ENCODE measurements at regions not wholly inside any gene's neighbourhood (a gene's known extent, or its start where the extent isn't known, plus 50 kb on each side); places are given as distances from the start of the nearest gene placed in this dataset.

GRCh38 chr15:99503411-99503810, 62.4 kb upstream of the MEF2A start:
- H3K27me3 ChIP-seq (ENCODE audit: control insufficient read depth, insufficient read depth, low read length): no peaks in the 10 kb centered on the region
- no peak for DNase-seq (ENCODE audit: low read depth)
- no peak overlapping the region for H3K4me3 ChIP-seq (ENCODE audit: low read depth, low read length)
- no peak for TF ChIP-seq CTCF (IDR thresholded peaks at IDR 0.05; ENCODE audit: insufficient read depth, low read length, poor library complexity, severe bottlenecking)
- H3K36me3 ChIP-seq (ENCODE audit: control insufficient read depth, insufficient read depth, low read length): no peaks in the 10 kb centered on the region

- TF ChIP-seq CTCF (IDR thresholded peaks at IDR 0.05; ENCODE audit: insufficient read depth, low read length, poor library complexity, severe bottlenecking): no peak
- H3K27me3 ChIP-seq (ENCODE audit: control insufficient read depth, insufficient read depth, low read length): no peaks in the 10 kb centered on the region
- H3K4me3 ChIP-seq (ENCODE audit: low read depth, low read length): no peak overlapping the region
- no peaks in the 10 kb centered on the region for H3K36me3 ChIP-seq (ENCODE audit: control insufficient read depth, insufficient read depth, low read length)
- DNase-seq (ENCODE audit: low read depth): no peak
These were observed 61.5 kb upstream of the MEF2A start for GRCh38 chr15:99504071-99504822.

GRCh38 chr15:99504823-99505551, 60.8 kb upstream of the MEF2A start:
- H3K27me3 ChIP-seq (ENCODE audit: control insufficient read depth, insufficient read depth, low read length): no peaks in the 10 kb centered on the region
- TF ChIP-seq CTCF (IDR thresholded peaks at IDR 0.05; ENCODE audit: insufficient read depth, low read length, poor library complexity, severe bottlenecking): peak; percentile 29
- no peak overlapping the region for H3K4me3 ChIP-seq (ENCODE audit: low read depth, low read length)
- DNase-seq (ENCODE audit: low read depth): no peak
- H3K36me3 ChIP-seq (ENCODE audit: control insufficient read depth, insufficient read depth, low read length): no peaks in the 10 kb centered on the region

- no peak for TF ChIP-seq CTCF (IDR thresholded peaks at IDR 0.05; ENCODE audit: insufficient read depth, low read length, poor library complexity, severe bottlenecking)
- Histone ChIP-seq H3K4me3 (ENCODE audit: low read depth, low read length) (no peak overlapping the region), H3K36me3 (ENCODE audit: control insufficient read depth, insufficient read depth, low read length) (no peaks in the 10 kb centered on the region), H3K27me3 (ENCODE audit: control insufficient read depth, insufficient read depth, low read length) (no peaks in the 10 kb centered on the region)
- no peak for DNase-seq (ENCODE audit: low read depth)
These were observed 59.4 kb upstream of the MEF2A start for GRCh38 chr15:99506399-99506798.

GRCh38 chr15:99507016-99507503, 58.7 kb upstream of the MEF2A start:
- DNase-seq (ENCODE audit: low read depth): no peak
- Histone ChIP-seq H3K27me3 (ENCODE audit: control insufficient read depth, insufficient read depth, low read length) (no peaks in the 10 kb centered on the region), H3K4me3 (ENCODE audit: low read depth, low read length) (no peak overlapping the region), H3K36me3 (ENCODE audit: control insufficient read depth, insufficient read depth, low read length) (no peaks in the 10 kb centered on the region)
- TF ChIP-seq CTCF (IDR thresholded peaks at IDR 0.05; ENCODE audit: insufficient read depth, low read length, poor library complexity, severe bottlenecking): no peak

All from kidney epithelial cell (primary cell).